Mucosa of descending colon (tissue), 3 donors: ENCODE measurements at regions not wholly inside any gene's neighbourhood (a gene's known extent, or its start where the extent isn't known, plus 50 kb on each side); places are given as distances from the start of the nearest gene placed in this dataset.
"Not testable (repeated sequence)": the region's sequence is repeated elsewhere in the genome, so short reads cannot be mapped to it uniquely, and the experiment has no call there.

Source experiments
- ATAC-seq: fragments of 200-7000 bp; cut with Tn5 transposase; one replicate; pipeline ENCODE4 v1.9.1; 2020; ENCODE audit warnings: mild to moderate bottlenecking, moderate library complexity
- DNase-seq, 3 donors: peaks; one replicate each; pipeline ENCODE4 v3.0.0-alpha.2; 2020
- H3K36me3 ChIP-seq: fragments of 200-600 bp; one replicate; pipeline ENCODE4 v1.8.0; 2021; ENCODE audit warnings: low read depth, mild to moderate bottlenecking
- H3K4me1 ChIP-seq: fragments of 200-600 bp; one replicate; pipeline ENCODE4 v1.8.0; 2021; ENCODE audit warnings: low read depth, mild to moderate bottlenecking
- H3K4me3 ChIP-seq: fragments of 200-600 bp; one replicate; pipeline ENCODE4 v1.8.0; 2021; ENCODE audit warnings: mild to moderate bottlenecking
- H3K9me3 ChIP-seq: fragments of 200-600 bp; one replicate; pipeline ENCODE4 v1.8.0; 2021; ENCODE audit warnings: mild to moderate bottlenecking
- intact Hi-C, 2 donors: fragments of 100-400 bp; cut with DNase I in 1 of 2; cut with micrococcal nuclease in 1 of 2; formaldehyde crosslinking; loops; one replicate each; pipeline versions ENCODE4 v1.11.0 to v1.11.1; 2022; cut with DNase I, micrococcal nuclease
- TF ChIP-seq, protein P1 (sequence below): fragments of 200-600 bp; IDR thresholded peaks from one replicate; pipeline ENCODE4 v1.8.0; 2022; ENCODE audit warnings: antibody characterized with exemption, mild to moderate bottlenecking
- donor health status: DM: no; HTN: no; CAD: no; lungs with moderate emphysema.
- donor health status: DM: no; HTN: no; CAD: no.
- donor health status: DM: no; HTN: yes; CAD: no.

GRCh38 chr16:13359835-13360234 is 458.4 kb downstream of the SHISA9 start:
- intact Hi-C loops = no loop called here
- DNase-seq (no peak), ATAC-seq (no peak)
- Histone ChIP-seq H3K36me3 (no peaks in the 10 kb centered on the region), H3K9me3 (peaks cover 32% of the 10 kb centered on the region), H3K4me1 (no peaks in the 10 kb centered on the region), H3K4me3 (no peak overlapping the region)
- TF ChIP-seq, protein P1, sequence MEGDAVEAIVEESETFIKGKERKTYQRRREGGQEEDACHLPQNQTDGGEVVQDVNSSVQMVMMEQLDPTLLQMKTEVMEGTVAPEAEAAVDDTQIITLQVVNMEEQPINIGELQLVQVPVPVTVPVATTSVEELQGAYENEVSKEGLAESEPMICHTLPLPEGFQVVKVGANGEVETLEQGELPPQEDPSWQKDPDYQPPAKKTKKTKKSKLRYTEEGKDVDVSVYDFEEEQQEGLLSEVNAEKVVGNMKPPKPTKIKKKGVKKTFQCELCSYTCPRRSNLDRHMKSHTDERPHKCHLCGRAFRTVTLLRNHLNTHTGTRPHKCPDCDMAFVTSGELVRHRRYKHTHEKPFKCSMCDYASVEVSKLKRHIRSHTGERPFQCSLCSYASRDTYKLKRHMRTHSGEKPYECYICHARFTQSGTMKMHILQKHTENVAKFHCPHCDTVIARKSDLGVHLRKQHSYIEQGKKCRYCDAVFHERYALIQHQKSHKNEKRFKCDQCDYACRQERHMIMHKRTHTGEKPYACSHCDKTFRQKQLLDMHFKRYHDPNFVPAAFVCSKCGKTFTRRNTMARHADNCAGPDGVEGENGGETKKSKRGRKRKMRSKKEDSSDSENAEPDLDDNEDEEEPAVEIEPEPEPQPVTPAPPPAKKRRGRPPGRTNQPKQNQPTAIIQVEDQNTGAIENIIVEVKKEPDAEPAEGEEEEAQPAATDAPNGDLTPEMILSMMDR = no peak

DNA sequence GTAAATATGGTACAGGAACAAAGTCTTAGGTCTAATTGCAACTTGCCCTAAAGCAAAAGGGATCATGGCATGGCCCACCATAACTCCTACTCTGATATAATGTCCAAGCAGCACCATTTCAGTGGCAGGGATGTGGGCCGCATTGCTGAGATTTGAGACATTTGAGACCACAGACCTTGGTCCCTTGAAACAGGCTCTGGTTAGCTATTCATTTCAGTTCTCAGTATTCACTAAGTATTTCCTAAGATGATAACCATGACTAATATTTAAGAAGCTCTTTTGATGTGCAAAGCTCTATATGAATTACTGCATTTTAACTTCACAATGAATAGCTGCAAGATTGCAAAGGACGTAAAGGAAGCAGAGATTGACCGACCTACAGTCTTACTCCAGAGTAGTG is 471.0 kb downstream of the SHISA9 start:
- H3K4me3 ChIP-seq = no peak overlapping the region
- no peaks in the 10 kb centered on the region for H3K36me3 ChIP-seq
- no peaks in the 10 kb centered on the region for H3K4me1 ChIP-seq
- intact Hi-C loops = no loop called here
- no peak for DNase-seq
- no peak for ATAC-seq
- H3K9me3 ChIP-seq = peaks cover 22% of the 10 kb centered on the region
- TF ChIP-seq, protein P1 = no peak

GRCh38 chr16:13376174-13376573 is 474.8 kb downstream of the SHISA9 start:
- no peak overlapping the region for H3K4me3 ChIP-seq
- no peaks in the 10 kb centered on the region for H3K4me1 ChIP-seq
- DNase-seq = no peak
- no peaks in the 10 kb centered on the region for H3K36me3 ChIP-seq
- intact Hi-C loops = no loop called here
- H3K9me3 ChIP-seq = peaks cover 25% of the 10 kb centered on the region
- ATAC-seq = no peak
- TF ChIP-seq, protein P1 = no peak

- TF ChIP-seq, protein P1 = no peak
- Histone ChIP-seq H3K36me3 (no peaks in the 10 kb centered on the region), H3K4me3 (no peak overlapping the region), H3K4me1 (no peaks in the 10 kb centered on the region), H3K9me3 (peaks cover 30% of the 10 kb centered on the region)
- DNase-seq (no peak), ATAC-seq (no peak)
- intact Hi-C loops = no loop called here
Measured at GRCh38 chr16:13377143-13377542, 475.7 kb downstream of the SHISA9 start.

DNA sequence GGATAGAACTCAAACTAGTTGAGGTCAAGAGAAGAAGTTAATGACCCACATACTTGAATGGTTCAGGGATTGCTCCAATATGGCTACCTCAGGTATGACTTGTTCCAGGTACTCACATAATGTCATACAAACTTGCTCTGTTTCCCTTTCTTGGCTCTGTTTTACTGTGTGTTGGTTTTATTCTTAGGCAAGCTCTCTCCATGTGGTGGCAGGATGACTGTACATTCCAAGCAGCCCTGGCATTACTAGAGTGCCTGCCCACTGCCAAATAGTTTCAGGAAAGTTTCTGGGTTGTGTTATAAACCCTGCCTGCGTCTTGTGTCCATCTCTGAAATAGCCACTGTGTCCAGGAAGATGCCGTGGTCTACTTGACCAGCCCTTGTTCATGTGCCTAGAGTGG is 476.8 kb downstream of the SHISA9 start:
- H3K4me3 ChIP-seq = no peak overlapping the region
- no peak for DNase-seq
- intact Hi-C loops = no loop called here
- ATAC-seq = no peak
- peaks cover 28% of the 10 kb centered on the region for H3K9me3 ChIP-seq
- TF ChIP-seq, protein P1 = no peak
- H3K36me3 ChIP-seq = no peaks in the 10 kb centered on the region
- H3K4me1 ChIP-seq = no peaks in the 10 kb centered on the region

- TF ChIP-seq, protein P1 = no peak
- Histone ChIP-seq H3K4me1 (no peaks in the 10 kb centered on the region), H3K9me3 (peaks cover 25% of the 10 kb centered on the region), H3K4me3 (no peak overlapping the region), H3K36me3 (no peaks in the 10 kb centered on the region)
- DNase-seq (no peak), ATAC-seq (no peak)
- intact Hi-C loops = no loop called here
Measured at GRCh38 chr16:13379266-13379665, 477.9 kb downstream of the SHISA9 start.

- H3K36me3 ChIP-seq, intact Hi-C loops, ATAC-seq, H3K4me1 ChIP-seq, H3K4me3 ChIP-seq, DNase-seq: not testable (repeated sequence)
- peaks cover 44% of the 10 kb centered on the region for H3K9me3 ChIP-seq
Measured at GRCh38 chr16:13385156-13386040, 484.0 kb downstream of the SHISA9 start.
